Dermis blood vessel endothelial cell (primary cell): ENCODE measurements at regions not wholly inside any gene's neighbourhood (a gene's known extent, or its start where the extent isn't known, plus 50 kb on each side); places are given as distances from the start of the nearest gene placed in this dataset.
"Not testable (repeated sequence)": the region's sequence is repeated elsewhere in the genome, so short reads cannot be mapped to it uniquely, and the experiment has no call there.

Experiments used
- DNase-seq: peaks from one replicate; pipeline ENCODE4 v3.0.0; 2010

GRCh38 chr5:67677422-67677970 is 480.9 kb upstream of the CD180 start:
- DNase-seq, result no peak

- DNase-seq, result no peak
These were observed 480.3 kb upstream of the CD180 start for GRCh38 chr5:67676863-67677262.

- DNase-seq, result no peak
These were observed 477.6 kb upstream of the CD180 start for GRCh38 chr5:67674159-67674655.

- no peak for DNase-seq
These were observed 477.0 kb upstream of the CD180 start for GRCh38 chr5:67673618-67674017.

- DNase-seq, result no peak
These were observed 476.6 kb upstream of the CD180 start for GRCh38 chr5:67673180-67673579.

- DNase-seq, result no peak
These were observed 476.0 kb upstream of the CD180 start for GRCh38 chr5:67672636-67673035.

GRCh38 chr5:67669916-67670315 is 473.3 kb upstream of the CD180 start:
- no peak for DNase-seq

GRCh38 chr5:67660149-67660548 is 463.6 kb upstream of the CD180 start:
- no peak for DNase-seq

GRCh38 chr5:67659288-67659687 is 462.7 kb upstream of the CD180 start:
- no peak for DNase-seq

GRCh38 chr5:67657055-67657454 is 460.5 kb upstream of the CD180 start:
- no peak for DNase-seq

- DNase-seq, result no peak
These were observed 455.6 kb upstream of the CD180 start for GRCh38 chr5:67652201-67652600.

- no peak for DNase-seq
These were observed 454.6 kb upstream of the CD180 start for GRCh38 chr5:67651180-67651579.

- no peak for DNase-seq
These were observed 451.6 kb upstream of the CD180 start for GRCh38 chr5:67648201-67648671.

- DNase-seq, result no peak
These were observed 451.2 kb upstream of the CD180 start for GRCh38 chr5:67647772-67648171.

- no peak for DNase-seq
These were observed 447.8 kb upstream of the CD180 start for GRCh38 chr5:67644221-67644920.

GRCh38 chr5:67643536-67643935 is 446.9 kb upstream of the CD180 start:
- DNase-seq, result no peak

- DNase-seq, result no peak
These were observed 443.4 kb upstream of the CD180 start for GRCh38 chr5:67639976-67640375.

- DNase-seq, result no peak
These were observed 442.7 kb upstream of the CD180 start for GRCh38 chr5:67639313-67639712.

- DNase-seq, result no peak
These were observed 440.4 kb upstream of the CD180 start for GRCh38 chr5:67636850-67637524.

GRCh38 chr5:67636091-67636490 is 439.5 kb upstream of the CD180 start:
- no peak for DNase-seq

GRCh38 chr5:67627079-67627478 is 430.5 kb upstream of the CD180 start:
- DNase-seq, result not testable (repeated sequence)

GRCh38 chr5:67623078-67623477 is 426.5 kb upstream of the CD180 start:
- no peak for DNase-seq

GRCh38 chr5:67620424-67621397 is 424.1 kb upstream of the CD180 start:
- DNase-seq, result no peak
